ENCODE measurements at regions not wholly inside any gene's neighbourhood (a gene's known extent, or its start where the extent isn't known, plus 50 kb on each side); places are given as distances from the start of the nearest gene placed in this dataset.

GRCh38 chr7:53458636-53459035 is 423.2 kb downstream of the POM121L12 start:
- WGBS (ENCODE audit: low lambda C conversion rate), result 11% methylated on average over 3 of the region's 3 CpGs
- TF ChIP-seq ARNT2 (CRISPR knock-in tag; IDR thresholded peaks at IDR 0.05; ENCODE audit: low read depth) (no peak), KAT2B (IDR thresholded peaks at IDR 0.05; ENCODE audit: borderline replicate concordance, low read depth, low read length) (no peak), ZNF484 (CRISPR knock-in tag; IDR thresholded peaks at IDR 0.05; ENCODE audit: borderline replicate concordance, low read depth) (no peak), GLI4 (CRISPR knock-in tag; IDR thresholded peaks at IDR 0.05; ENCODE audit: borderline replicate concordance) (no peak), PPARG (CRISPR knock-in tag; conservative IDR thresholded peaks at IDR 0.05) (no peak), ZBED4 (CRISPR knock-in tag; IDR thresholded peaks at IDR 0.05; ENCODE audit: borderline replicate concordance) (no peak), ZBTB46 (CRISPR knock-in tag; IDR thresholded peaks at IDR 0.05; ENCODE audit: borderline replicate concordance) (no peak), PCBP2 (optimal IDR thresholded peaks at IDR 0.05; ENCODE audit: low read depth, low read length, poor library complexity, severe bottlenecking) (no peak)
- H3K36me3 ChIP-seq (replicated peaks in 1 of 2; ENCODE audit: control insufficient read depth in 1 of 2, insufficient read depth in 2 of 2, low read length in 2 of 2), result no peaks in the 10 kb centered on the region
- no peak for ATAC-seq
- no peak overlapping the region for H3K4me3 ChIP-seq (replicated peaks in 1 of 3; ENCODE audit: insufficient read depth in 1 of 3, low read depth in 2 of 3, low read length in 3 of 3)
- in situ Hi-C loops (cut with HindIII; ENCODE audit: extremely low pct_ligation_motif_present, low pct_unique_long_range_greater_than_20kb), result no loop called here
- no peaks in the 10 kb centered on the region for H3K4me1 ChIP-seq (ENCODE audit: insufficient read depth, low read length)
- H4K20me1 ChIP-seq (ENCODE audit: insufficient read depth, low read length), result no peaks in the 10 kb centered on the region
- no peaks in the 10 kb centered on the region for H3K27me3 ChIP-seq (ENCODE audit: control insufficient read depth in 1 of 2, insufficient read depth in 2 of 2, low read length in 2 of 2)
- DNase-seq (ENCODE audit: low spot score), result no peak
- H3K79me2 ChIP-seq (ENCODE audit: insufficient read depth, low read length), result no peaks in the 10 kb centered on the region
- H3K9me3 ChIP-seq (ENCODE audit: low read length), result peaks cover 43% of the 10 kb centered on the region
- ChIA-PET POLR2A (no interaction called here), CTCF (ENCODE audit: low intra/inter-chr PET ratio, low total read pairs) (no interaction called here)
- H3K4me2 ChIP-seq (ENCODE audit: low read depth, low read length), result no peak overlapping the region
- no peak overlapping the region for H3K27ac ChIP-seq (ENCODE audit: extremely low read length, insufficient read depth, low read length)
- H3K9ac ChIP-seq (ENCODE audit: insufficient read depth, low read depth, low read length), result no peak overlapping the region
- no TSS peak for BruUV-seq (replicated peaks)
- no peak for FAIRE-seq
- H2AFZ ChIP-seq (ENCODE audit: low read length), result no peak overlapping the region
- intact Hi-C loops (cut with micrococcal nuclease; ENCODE audit: unreplicated experiment), result no loop called here

Data from HepG2 (cell line).